HT-29 (cell line): ENCODE measurements at regions not wholly inside any gene's neighbourhood (a gene's known extent, or its start where the extent isn't known, plus 50 kb on each side); places are given as distances from the start of the nearest gene placed in this dataset. TPM values are rescaled to one million over a fixed set of nuclear protein-coding genes. Genes with fewer than 3 reads are reported as not detected.

Experiments
- DNase-seq: peaks from one replicate; pipeline ENCODE4 v3.0.0-alpha.2; 2015; ENCODE audit warnings: low spot score
- small RNA-seq: library from RNA; depleted of rRNA; stranded (forward); fragments of <200 nt; gene quantifications from one replicate; pipeline ENCODE3, GENCODE V24; 2014

- DNase-seq, result no peak
Observed at GRCh38 chr6:37556881-37557644, 57.4 kb upstream of the CCDC167 start.

GRCh38 chr6:37555040-37555781 lies 55.5 kb upstream of the CCDC167 start:
- no peak for DNase-seq

DNA sequence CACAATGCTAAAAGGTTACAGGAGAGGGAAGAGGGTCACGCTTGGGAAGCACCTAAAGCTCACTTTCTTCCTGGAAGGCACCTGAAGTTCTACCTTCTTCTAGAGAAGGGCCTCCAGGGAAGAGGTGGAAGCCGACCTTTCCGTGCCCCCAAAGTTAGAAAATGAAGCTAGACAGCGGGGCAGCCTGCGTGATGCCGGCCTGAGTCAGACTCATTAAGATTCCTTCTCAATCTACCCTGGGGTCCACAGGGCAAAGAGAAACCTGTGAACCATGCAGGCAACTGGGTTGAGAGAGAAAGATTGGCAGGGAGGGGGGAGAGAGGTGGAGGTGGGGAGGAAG lies 54.8 kb upstream of the CCDC167 start:
- no peak for DNase-seq

DNA sequence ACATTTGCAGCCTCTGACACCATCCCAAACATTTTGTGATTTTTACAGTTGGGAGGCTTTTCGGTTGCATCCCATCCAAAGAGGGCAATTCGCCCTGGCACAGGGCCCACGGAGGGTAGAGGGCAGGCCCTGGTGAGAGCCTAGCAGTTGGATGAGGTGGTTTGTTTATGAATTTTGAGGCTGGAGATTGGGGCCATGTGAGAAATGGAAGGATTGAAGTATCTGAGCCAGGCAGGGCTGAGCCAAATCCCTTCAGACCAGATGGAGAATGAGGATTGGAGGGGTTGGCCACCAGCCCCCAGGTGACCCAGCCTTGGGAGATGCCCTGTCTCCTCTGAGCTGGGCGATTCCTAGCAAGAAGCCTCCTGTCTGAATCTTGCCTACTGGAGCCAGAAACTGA lies 52.6 kb upstream of the CCDC167 start:
- DNase-seq, result no peak

GRCh38 chr6:37551867-37552266 lies 52.2 kb upstream of the CCDC167 start:
- no peak for DNase-seq

GRCh38 chr6:37551446-37551845 lies 51.8 kb upstream of the CCDC167 start:
- no peak for DNase-seq

- no peak for DNase-seq
Observed at GRCh38 chr6:37551002-37551401, 51.3 kb upstream of the CCDC167 start.

DNA sequence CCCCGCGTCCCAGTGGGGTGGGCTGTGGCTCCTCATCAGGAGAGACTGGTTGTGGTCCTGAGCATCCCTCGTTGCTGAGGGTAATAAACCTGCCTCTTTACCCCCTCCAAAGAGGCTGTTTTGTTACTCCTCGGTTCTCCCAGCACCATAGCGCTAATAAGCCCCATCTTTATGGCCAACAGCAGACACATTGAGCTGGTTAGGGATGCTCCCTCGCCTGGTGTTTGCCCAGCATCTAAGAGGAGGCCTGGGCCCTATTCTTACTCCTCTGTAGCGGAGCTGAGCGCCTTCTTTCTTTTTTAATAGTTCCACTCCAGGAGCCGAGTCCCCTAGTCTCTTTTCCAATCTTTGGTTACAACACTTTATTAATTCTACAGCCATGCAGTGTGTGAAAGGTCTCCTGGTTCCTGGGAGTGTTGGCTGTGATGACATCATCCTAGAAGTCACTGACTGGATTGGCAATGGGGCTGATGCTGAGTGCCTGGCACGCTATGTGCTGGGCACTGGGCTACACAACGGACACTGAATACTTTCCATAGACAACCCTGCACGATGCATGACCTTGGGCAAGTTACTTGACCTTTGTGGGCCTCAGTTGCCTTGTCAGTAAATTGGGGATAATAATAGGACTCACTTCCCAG lies 50.6 kb upstream of the CCDC167 start:
- no peak for DNase-seq

- DNase-seq, result no peak
Observed at GRCh38 chr6:37549558-37549957, 49.9 kb upstream of the CCDC167 start.

Small RNA genes lying in the stretch of these regions (small RNA-seq; reads per million reads assigned to genes)
- not detected for gene MIR4462
